SW 1271 (cell line): ENCODE measurements at regions not wholly inside any gene's neighbourhood (a gene's known extent, or its start where the extent isn't known, plus 50 kb on each side); places are given as distances from the start of the nearest gene placed in this dataset.
A peak's percentile ranks its signal among the peaks of the same experiment; 100 is the strongest.
"Not testable (repeated sequence)": the region's sequence is repeated elsewhere in the genome, so short reads cannot be mapped to it uniquely, and the experiment has no call there.

Source experiments
- DNase-seq, 2 experiments: peaks; one replicate each; lab custom pipeline; 2025; lab: John Stamatoyannopoulos, UW

DNA sequence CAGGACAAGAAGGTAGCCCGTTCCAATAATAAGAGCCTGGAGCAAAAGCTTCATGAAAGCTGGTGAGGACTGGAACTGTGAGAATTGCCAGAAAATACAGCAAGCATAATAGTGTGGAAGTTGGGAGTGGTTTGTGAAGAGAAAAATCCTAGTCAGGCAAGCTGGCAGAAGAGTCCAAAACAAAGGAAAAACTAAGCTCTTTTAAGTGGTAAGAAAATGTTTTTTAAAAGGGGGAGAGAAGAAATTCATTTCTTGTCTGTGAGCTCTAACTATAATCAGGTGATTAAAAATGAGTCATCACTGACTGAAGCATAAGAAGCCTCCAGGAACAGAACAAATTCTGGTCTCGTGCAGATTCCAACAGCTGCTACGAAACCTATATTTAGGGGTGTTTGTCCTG is 102.6 kb downstream of the CAAP1 start:
- no peak for DNase-seq

DNA sequence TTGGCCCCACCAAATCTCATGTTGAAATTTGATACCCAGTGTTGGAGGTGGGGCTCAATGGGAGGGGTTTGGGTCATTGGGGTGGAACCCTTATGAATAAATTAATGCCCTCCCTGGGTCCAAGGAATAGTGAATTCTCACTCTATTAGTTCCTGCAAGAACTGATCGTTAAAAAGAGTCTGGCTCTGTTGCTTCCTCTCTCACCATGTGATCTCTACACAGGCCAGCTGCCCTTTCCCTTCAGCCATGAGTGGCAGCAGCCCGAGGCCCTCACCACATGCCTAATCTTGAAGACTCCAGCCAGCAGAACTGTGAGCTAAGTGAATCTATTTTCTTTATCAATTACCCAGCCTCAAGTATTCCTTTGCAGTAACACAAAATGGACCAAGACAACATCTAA is 106.0 kb downstream of the CAAP1 start:
- DNase-seq: no peak

DNA sequence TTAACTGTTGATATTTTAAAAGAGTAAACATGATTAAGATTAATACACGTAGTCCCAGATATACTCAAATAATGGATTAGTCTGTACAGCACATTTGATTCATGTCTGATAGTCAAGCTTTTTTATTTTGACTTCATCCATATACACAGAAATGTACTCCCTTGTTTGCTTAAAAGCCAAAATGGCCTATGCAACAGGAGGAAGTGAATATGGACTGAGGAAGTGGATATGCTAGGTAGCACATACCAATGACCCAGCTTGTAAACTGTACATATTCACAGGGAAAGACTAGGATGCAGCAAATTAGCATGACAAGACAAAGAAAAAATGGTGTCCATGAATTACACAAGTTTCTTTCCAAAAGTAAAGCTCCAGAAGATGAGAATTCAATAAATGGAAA is 109.7 kb downstream of the CAAP1 start:
- DNase-seq: no peak

DNA sequence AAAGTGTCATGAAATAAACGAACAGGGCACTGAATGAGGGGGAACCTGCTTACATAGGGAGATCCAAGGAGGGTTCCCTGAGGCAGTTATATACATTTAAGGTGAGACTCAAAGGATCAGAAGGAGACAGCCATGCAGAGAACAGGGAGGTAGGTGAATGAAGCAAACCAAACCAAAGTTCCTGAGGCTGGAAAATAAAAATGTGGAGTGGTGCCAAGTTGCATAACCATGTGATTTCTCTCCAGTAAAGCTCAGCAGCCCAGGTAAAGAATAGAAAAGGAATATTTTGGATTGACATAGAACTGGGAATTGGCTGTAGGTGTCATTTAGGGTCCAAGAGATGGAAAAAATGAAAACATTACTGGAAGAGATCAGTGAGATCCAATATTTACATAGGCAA is 110.7 kb downstream of the CAAP1 start:
- DNase-seq: no peak

DNA sequence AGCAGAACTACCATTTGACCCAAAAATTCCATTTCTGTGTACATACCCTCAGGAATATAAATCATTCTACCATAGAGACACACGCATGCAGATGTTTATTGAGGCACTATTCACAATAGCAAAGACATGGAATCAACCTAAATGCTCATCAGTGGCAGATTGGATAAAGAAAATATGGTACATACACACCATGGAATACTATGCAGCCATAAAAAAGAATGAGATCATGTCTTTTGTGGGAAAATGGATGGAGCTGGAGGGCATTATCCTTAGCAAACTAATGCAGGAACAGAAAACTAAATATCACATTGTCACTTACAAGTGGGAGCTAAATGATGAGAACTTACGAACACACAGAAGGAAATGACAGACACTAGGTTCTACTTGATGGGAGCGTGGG is 112.3 kb downstream of the CAAP1 start:
- DNase-seq: not testable (repeated sequence)

DNA sequence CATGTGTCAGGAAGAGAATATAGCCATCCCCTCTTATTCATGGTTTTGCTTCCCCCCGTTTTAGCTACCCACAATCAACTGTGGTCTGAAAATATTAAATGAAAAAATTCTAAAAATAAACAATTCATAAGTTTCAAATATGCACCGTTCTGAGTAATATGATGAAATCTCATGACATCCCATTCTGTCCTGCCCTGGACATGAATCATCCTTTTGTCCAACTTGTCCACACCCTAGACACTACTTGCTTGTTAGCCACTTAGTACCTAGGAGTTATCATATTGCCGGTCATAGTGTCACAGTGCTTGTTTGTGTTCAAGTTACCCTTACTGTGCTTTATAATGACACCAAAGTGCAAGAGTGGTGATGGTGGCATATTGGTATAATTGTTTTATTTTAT is 113.5 kb downstream of the CAAP1 start:
- DNase-seq: no peak

DNA sequence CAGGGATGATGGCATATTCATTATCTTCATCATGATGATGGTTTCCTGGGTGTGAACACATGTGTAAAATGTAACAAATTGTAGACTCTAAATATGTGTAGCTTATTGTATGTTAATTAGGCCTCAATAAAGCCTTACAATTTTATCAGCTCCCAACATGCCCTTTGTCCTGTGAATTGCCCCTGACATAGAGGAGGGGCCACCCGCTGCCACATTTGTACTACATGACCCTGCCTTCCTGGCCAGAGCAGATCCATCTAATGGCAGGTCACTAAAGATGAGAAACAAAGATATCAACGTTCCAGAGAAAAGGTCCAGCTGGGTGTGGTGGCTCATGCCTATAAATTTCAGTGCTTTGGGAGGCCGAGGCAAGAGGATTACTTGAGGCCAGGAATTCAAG is 117.2 kb downstream of the CAAP1 start:
- DNase-seq: no peak

DNA sequence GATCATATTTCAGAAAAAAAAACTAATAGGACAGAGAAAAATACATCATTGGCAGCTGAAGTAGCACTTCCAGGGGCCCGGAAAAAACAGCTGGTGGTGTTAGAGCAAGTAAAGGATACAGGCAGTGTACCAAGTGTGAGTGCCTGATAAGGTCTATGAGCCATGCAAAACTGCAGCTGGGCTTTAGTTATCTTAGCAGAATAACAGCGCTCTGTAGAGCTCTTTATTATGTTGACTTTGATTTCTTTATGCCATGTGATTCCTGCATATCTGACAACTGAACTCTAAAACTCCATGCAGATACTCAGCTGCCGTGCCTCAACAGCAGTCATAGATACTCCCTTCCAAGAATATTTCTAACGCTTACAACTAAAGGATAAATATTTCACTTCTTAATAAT is 119.5 kb downstream of the CAAP1 start:
- DNase-seq: no peak

DNA sequence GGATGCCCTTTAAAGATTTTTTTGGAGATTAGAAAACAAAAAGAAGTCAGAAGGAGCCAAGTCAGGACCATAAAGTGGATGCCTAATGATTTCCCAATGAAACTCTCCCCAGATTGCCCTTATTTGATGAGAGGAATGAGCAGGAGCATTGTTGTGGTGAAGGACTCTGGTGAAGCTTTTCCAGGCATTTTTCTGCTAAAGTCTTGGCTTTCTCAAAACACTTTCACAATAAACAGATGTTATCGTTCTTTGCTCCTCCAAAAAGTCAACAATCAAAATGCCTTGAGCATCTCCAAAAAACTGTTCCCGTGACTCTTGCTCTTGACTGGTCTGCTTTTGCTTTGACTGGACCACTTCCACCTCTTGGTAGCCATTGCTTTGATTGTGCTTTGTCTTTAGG is 121.8 kb downstream of the CAAP1 start:
- DNase-seq: no peak

DNA sequence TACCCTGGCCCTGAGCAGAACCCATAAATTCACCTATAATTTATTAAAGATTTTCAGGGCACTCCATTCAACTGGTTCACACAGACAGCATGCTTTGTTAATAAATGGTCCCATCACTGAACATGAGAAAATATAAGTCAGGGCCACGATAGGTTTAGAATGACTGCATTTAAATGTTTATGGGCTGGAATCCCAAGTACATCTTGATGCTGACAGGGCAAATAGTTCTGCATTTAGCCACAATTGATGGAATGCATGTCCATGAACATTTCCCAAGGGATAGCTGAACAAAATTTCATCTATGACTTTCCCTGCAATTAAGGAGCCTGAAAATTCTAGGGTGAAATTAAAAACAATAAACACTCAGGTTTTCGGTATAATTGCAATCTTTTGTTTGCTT is 124.5 kb downstream of the CAAP1 start:
- DNase-seq: no peak

DNA sequence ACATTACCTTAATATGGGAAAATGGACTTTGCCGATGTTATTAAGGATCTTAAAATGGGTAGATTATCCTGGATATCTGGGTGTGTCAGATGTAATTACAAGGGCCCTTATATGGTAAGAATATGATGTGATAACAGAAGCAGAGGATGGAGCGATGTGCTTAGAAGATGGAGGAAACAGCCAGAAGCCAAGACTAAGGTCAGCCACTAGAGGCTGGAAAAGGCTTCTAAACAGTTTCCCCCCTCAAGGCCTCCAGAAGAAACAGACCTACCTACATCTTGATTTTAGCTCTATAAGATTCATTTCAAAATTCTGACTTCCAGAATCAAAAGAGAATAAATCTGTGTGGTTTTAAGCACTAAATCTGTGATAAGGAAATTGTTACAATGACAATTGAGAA is 131.9 kb downstream of the CAAP1 start:
- no peak for DNase-seq

DNA sequence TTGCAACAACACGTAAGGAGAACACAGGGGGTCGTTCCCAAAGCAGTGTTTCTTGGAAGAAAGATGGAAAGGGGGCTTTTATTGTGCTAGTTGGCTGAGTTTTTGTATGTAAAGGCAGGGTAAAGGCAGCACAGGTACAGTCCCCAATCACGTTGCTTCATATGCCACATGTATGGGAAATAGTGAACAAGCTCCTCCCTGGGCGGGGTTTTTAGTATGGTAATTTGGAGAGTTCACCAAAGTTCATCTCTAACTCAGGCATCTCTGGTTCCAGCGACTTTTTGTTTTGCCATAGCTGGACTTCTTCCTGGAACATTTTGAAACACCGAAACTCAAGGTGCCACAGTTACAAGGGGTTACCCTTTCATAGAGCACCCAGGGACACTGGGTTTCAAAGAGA is 133.9 kb downstream of the CAAP1 start:
- DNase-seq: no peak

DNA sequence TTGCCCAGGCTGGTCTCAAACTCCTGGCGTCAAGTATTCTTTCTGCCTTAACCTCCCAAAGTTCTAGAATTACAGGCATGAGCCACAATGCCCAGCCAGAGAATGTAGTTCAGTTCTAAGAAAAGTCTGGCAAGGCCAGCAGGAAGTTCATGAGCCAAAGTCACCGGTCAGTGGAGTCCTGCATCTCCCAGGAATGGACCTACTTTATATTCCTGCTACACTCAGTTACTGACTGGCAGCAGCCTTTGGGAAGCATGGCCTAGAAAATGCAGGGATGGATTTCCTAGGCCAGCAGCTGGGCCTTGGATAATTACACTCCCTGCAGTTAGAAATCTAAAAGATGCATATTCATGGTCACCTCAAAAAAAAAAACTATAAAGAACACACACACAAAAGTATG is 135.7 kb downstream of the CAAP1 start:
- no peak for DNase-seq

DNA sequence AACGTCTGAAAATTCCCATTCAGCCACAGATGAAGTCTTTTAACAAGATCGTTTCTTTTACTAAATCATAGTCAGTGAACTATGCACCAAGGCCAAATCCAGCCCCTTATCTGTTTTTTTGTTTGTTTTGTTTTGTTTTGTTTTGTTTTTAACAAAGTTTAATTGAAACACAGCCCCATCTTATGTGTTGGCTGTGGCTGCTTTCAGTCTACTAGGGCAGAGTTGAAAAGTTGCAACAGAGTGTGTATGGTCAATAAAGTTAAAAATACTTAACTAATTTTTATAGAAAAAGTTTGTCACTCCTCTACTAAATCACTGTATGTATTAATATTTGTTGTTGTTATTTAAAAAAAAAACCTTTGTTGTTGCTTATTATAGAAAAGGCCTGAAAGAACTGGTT is 137.1 kb downstream of the CAAP1 start:
- no peak for DNase-seq

DNA sequence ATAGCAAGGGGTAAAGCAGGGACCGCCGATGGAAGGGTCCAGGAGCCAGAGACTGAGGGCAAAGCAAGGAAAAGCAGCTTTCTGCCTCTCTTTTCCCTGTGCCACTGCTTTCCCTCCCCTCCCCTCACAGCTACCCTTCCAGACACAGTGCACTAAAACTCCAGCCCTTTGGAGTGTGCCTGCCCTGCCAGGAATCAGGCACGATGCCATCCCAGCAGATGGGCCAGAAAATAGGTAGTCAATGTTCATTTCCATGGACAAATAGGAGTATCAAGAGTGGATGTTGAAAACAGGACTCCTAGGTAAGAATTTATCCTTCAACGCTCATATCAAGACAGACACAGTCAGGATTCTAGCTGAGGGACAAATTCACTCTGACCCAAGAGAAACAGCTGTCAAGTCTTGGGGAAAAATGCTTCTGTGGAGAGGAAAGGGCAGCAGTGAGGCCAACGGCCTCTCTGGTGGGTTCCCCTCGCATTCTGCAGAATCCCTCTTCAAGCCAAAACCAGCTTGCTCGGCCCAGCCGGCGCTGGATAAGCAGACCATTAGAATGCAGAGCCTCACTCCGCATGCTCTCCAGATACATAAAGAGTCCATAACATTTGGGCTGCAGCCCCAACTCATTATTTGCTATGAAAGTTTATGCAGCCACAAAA is 138.0 kb downstream of the CAAP1 start:
- DNase-seq: no peak

DNA sequence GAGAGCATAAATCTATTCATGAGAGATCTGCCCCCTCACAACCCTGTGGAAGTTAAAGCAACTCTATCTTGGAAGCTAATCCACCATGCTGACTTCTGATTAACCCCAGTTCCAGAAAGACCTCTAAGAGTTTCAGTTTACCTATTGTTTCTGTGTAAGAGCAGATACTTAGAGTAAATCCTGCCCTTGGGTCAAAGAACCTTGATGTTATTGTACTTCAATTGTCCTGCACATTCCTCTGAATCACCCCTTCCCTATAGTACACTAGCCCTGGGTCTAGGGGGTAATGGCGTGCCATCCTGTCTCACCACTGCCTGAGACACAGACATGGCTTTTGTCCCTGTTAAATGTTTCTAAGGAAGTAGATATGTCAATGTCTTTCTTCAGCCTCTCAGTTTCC is 138.6 kb downstream of the CAAP1 start:
- DNase-seq: no peak

DNA sequence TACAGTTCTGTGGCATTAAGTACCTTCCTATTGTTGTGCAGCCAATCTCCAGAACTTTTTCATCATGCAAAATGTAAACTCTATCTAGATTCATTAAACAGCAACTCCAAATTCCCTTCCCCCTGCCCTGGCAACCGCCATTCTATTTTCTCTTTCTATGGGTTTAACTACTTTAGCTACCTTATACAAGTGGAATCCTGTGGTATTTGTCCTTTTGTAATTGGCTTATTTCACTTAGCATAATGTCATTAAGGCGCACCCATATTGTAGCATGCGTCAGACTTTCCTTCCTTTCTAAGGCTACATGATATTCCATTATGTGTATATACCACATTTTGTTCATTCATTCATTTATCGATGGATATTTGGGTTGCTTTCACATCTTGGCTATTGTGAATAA is 142.4 kb downstream of the CAAP1 start:
- no peak for DNase-seq

DNA sequence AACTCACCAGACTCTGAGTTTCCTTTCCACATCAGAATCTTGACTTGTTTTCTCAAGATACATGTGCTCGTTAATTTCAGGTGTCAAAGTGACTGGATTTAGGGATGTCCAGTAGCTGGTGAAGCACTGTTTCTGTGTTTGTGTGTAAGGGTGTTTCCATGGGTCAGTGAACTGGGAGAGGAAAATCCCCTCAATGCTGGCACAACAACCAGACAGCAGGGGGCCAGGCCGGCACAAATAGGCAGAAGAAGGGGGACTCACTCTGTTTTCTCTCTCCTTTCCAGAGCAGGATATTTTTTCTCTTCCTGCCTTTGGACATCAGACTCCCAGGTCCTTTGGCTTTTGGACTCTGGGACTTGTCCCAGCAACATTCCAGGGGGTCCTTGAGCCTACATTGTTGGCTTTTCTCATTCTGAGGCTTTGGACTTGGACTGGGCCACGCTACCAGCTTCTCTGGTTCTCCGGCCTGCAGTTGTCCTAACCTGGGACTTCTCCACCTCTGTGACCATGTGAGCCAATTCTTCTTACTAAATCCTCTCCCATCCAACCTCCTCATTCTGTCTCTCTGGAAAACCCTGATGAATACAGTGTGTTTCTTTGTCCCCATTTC is 144.0 kb downstream of the CAAP1 start:
- DNase-seq: no peak

DNA sequence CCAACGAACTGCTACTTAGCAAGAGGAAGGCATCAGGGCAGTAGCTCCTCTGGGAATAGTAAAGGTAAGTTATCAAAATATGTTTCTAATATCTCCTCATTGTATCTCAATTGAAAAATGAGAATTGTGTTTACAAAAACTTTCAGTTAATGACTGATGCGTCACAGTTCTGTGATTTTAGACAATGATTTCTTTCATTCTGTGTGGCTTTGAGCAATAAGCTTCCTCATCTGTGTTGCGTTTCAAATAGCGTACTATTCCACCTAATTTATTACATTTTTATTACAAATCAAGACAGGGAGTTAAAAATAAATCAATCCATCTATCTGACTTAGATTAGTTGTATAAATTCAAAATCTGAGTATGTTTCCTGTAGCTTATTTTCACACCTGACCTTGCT is 145.0 kb downstream of the CAAP1 start:
- no peak for DNase-seq

DNA sequence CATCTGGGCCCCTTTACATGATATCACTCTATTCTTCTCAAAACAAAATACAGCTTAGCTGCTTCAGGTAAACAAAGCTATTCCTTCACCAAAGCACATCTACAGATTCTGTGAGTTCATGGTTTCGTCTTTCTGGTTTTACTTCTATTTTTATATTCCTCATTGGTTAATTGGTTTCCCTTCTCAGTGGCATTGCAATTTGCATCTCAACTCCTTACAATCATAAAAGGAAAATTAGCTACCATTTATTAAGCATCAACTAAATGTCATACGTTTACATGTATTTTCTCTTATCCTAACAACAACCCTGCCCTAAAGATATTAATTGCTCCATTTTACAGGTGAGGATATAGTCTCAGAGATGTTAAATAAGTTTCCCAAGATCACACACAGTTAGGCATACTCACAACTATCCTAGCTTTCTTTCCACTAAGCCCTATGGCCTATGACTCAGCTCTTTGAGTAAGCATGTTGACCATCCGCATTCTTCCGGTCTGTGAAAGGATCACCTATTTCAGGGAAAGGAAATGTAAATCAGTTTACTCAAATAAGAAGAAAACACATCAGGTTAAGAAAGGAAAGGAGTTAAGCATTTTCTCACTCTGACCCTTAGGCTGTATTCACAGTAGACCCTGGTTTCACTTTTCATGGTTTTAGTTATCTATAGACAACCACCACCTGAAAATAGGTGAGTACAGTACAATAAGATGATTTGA is 146.1 kb downstream of the CAAP1 start:
- no peak for DNase-seq

DNA sequence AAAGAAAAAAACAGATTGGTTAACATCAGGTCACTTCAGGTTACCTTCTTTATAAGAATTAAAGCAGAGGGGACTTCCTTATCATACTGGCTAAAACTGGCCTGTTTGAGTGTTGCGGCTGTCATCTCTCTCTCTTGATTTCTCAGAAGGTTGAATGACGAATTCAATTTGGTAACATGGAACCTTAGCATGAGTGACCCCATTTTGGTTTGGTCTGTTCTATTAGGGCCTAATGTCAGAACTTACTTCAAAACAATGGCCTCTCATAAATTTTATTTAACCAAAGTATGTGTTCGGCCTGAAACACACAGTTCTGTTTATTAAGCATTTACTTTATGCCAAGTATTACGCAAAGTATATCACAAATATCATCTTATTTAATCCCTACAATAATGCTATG is 147.5 kb downstream of the CAAP1 start:
- no peak for DNase-seq

DNA sequence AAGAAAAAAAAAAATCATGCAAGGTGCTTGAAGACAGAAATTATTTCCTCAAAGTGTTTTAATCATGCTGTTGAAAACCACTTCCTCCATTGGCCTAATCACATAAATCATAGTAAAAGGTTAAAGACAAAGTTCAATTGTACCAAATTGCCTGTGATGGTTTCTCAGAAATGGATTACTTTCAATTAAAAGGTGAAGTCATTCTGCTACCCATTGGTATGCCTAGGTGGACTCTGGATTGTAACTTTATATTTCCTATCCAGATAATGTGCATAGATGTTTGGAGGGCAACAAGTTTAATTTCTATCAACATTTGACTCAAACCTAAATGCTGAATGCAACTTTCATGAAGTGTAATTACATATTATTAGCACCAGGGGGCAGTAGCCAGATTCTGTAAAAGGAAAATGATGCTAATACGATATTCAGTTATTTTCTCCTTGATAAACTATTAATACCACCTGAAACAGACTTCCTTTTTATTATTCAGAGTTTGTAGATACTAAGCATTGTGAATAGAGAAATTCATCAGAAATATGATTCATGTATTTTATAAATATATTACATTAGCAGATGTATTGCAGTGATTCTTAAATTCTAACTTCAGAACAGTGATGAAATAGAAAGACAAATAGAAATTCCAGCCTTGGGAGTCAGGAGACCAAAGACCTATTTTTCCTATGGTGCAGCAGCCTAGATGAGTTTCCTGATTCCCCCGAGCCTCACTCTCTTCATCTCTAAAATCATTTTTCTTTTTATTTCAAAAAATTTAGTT is 148.2 kb downstream of the CAAP1 start:
- peak in 1 of 2 experiments; percentile 20 for DNase-seq
